ENCODE measurements at regions not wholly inside any gene's neighbourhood (a gene's known extent, or its start where the extent isn't known, plus 50 kb on each side); places are given as distances from the start of the nearest gene placed in this dataset.
"Not testable (repeated sequence)": the region's sequence is repeated elsewhere in the genome, so short reads cannot be mapped to it uniquely, and the experiment has no call there.

- TF ChIP-seq CTCF, POLR2A (IDR thresholded peaks at IDR 0.05): not testable (repeated sequence)
Measured at GRCh38 chrX:63575700-63576099, 209.3 kb downstream of the ARHGEF9 start.
